GM13976 (cell line): ENCODE measurements at regions not wholly inside any gene's neighbourhood (a gene's known extent, or its start where the extent isn't known, plus 50 kb on each side); places are given as distances from the start of the nearest gene placed in this dataset.

Source experiments
- DNase-seq: peaks from one replicate; pipeline ENCODE4 v3.0.0; 2012; ENCODE audit warnings: low spot score
- in situ Hi-C: fragments of 300-500 bp; cut with MboI; formaldehyde crosslinking; loops from one replicate; pipeline ENCODE4 v1.12.0; 2022; ENCODE audit warnings: low sequenced_read_pairs, mixed read lengths, inconsistent platforms; ENCODE audit not compliant: unreplicated experiment
- TF ChIP-seq, protein P1 (sequence below): IDR thresholded peaks from 2 replicates; pipeline ENCODE4 v1.5.1; 2012; ENCODE audit warnings: borderline replicate concordance, mild to moderate bottlenecking; ENCODE audit not compliant: insufficient read depth; ENCODE audit errors: extremely low read depth, missing control alignments, control extremely low read depth

DNA sequence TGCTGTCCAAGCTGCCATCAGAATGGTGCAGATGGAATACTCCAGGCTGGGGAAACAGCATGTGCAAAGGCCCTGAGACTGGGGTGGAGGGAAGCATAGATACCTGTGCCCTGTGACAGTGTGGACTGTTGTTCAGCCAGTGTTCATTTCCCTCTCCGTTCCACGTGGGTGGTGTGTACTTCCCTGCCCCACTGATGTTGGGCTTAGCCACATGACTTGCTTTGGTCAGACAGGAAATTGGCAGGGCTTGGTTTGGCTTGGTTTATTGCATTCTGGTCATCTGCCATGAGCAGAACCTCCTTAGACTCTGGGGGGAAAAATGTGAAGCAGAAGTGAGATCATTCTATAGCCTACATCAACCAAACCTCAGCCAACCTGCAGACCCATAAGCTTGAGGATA lies 102.4 kb upstream of the IGSF21 start:
- in situ Hi-C loops: no loop called here
- DNase-seq: no peak
- TF ChIP-seq, protein P1, sequence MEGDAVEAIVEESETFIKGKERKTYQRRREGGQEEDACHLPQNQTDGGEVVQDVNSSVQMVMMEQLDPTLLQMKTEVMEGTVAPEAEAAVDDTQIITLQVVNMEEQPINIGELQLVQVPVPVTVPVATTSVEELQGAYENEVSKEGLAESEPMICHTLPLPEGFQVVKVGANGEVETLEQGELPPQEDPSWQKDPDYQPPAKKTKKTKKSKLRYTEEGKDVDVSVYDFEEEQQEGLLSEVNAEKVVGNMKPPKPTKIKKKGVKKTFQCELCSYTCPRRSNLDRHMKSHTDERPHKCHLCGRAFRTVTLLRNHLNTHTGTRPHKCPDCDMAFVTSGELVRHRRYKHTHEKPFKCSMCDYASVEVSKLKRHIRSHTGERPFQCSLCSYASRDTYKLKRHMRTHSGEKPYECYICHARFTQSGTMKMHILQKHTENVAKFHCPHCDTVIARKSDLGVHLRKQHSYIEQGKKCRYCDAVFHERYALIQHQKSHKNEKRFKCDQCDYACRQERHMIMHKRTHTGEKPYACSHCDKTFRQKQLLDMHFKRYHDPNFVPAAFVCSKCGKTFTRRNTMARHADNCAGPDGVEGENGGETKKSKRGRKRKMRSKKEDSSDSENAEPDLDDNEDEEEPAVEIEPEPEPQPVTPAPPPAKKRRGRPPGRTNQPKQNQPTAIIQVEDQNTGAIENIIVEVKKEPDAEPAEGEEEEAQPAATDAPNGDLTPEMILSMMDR: no peak

GRCh38 chr1:18007391-18008041 lies 100.1 kb upstream of the IGSF21 start:
- no peak for DNase-seq
- in situ Hi-C loops: no loop called here
- TF ChIP-seq, protein P1: no peak

- in situ Hi-C loops: no loop called here
- TF ChIP-seq, protein P1: no peak
- no peak for DNase-seq
These were observed 99.5 kb upstream of the IGSF21 start for GRCh38 chr1:18008081-18008480.

- in situ Hi-C loops: no loop called here
- TF ChIP-seq, protein P1: no peak
- DNase-seq: no peak
These were observed 98.5 kb upstream of the IGSF21 start for GRCh38 chr1:18009055-18009454.

- TF ChIP-seq, protein P1: no peak
- in situ Hi-C loops: no loop called here
These were observed 98.1 kb upstream of the IGSF21 start for GRCh38 chr1:18009478-18009961.

DNA sequence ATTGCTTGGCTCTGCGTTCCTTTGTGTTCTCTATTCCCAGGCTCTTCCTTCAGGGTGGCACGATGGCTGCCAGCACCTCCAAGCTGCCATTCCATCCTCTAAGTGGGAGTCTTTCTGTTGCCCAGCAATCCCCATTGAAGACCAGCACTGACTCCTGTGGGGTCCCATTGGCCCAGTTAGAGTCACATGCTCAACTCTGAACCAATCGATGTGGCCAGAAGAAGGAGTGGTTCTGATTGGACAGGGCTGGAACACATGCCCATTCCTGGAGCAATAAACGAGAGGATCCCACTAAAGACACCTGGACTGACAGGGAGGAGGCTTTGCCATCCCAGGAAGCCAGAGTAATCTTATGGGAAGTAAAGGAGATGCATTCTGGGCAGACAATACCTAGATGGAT lies 97.2 kb upstream of the IGSF21 start:
- DNase-seq: no peak
- TF ChIP-seq, protein P1: no peak
- in situ Hi-C loops: no loop called here

More at GRCh38 chr1:18009478-18009961, 98.1 kb upstream of the IGSF21 start:
- no peak for DNase-seq

DNA sequence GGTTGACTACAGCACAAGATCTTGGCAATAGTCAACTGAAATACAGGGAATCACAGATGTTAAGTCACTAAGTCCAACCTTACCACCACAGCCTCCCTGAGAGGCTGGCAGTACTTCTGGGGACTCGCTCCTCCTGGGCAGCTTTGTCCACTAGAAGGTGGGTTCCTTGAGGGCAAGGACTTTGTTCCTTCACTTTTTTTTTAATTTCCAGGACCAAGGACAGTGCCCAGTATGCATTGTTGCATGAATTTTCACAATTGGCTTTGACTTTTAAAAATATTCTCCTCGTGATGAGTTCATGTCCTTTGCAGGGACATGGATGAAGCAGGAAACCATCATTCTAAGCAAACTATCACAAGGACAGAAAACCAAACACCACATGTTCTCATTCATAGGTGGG lies 96.7 kb upstream of the IGSF21 start:
- no peak for DNase-seq
- TF ChIP-seq, protein P1: no peak
- in situ Hi-C loops: no loop called here
